SH-SY5Y (cell line): ENCODE measurements at regions not wholly inside any gene's neighbourhood (a gene's known extent, or its start where the extent isn't known, plus 50 kb on each side); places are given as distances from the start of the nearest gene placed in this dataset.

Source experiments
- GATA2 ChIP-seq: IDR thresholded peaks from 2 replicates; pipeline ENCODE4 v1.6.1; 2011; ENCODE audit warnings: mild to moderate bottlenecking, low read depth, low read length
- GATA3 ChIP-seq: IDR thresholded peaks from 2 replicates; pipeline ENCODE4 v1.6.1; 2011; ENCODE audit warnings: low read depth, mild to moderate bottlenecking, low read length, moderate library complexity

GRCh38 chr5:130875656-130876055, 289.4 kb downstream of the HINT1 start:
- TF ChIP-seq GATA3 (no peak), GATA2 (no peak)
